MM.1S (cell line): ENCODE measurements at regions not wholly inside any gene's neighbourhood (a gene's known extent, or its start where the extent isn't known, plus 50 kb on each side); places are given as distances from the start of the nearest gene placed in this dataset.
"Not testable (repeated sequence)": the region's sequence is repeated elsewhere in the genome, so short reads cannot be mapped to it uniquely, and the experiment has no call there.

ENCODE experiments used
- DNase-seq: peaks from one replicate; pipeline ENCODE4 v3.0.0-alpha.2; 2015
- H2AFZ ChIP-seq: fragments of 300-600 bp; sonication (generic); 2 replicates; pipeline ENCODE4 v1.6.0; 2016; ENCODE audit warnings: antibody characterized with exemption, low read length
- H3F3A ChIP-seq: fragments of 300-600 bp; sonication (generic); 2 replicates; pipeline ENCODE4 v1.6.1; 2016; ENCODE audit warnings: mild to moderate bottlenecking, antibody characterized with exemption, low read length, moderate library complexity, mixed read lengths; ENCODE audit not compliant: insufficient read depth
- H3K27ac ChIP-seq: fragments of 300-600 bp; sonication (generic); 2 replicates; pipeline ENCODE4 v1.5.1; 2016; ENCODE audit warnings: mild to moderate bottlenecking, low read length
- H3K27me3 ChIP-seq: fragments of 300-600 bp; sonication (generic); replicated peaks from 2 replicates; pipeline ENCODE4 v1.6.0; 2016; ENCODE audit warnings: low read length; ENCODE audit not compliant: insufficient read depth
- H3K36me3 ChIP-seq: fragments of 300-600 bp; sonication (generic); replicated peaks from 2 replicates; pipeline ENCODE4 v1.6.1; 2016; ENCODE audit warnings: mild to moderate bottlenecking, low read length, mixed read lengths; ENCODE audit not compliant: insufficient read depth
- H3K4me1 ChIP-seq: fragments of 300-600 bp; sonication (generic); 2 replicates; pipeline ENCODE4 v1.6.1; 2016; ENCODE audit warnings: low read length, mixed read lengths
- H3K4me2 ChIP-seq: fragments of 300-600 bp; sonication (generic); 2 replicates; pipeline ENCODE4 v1.6.0; 2016; ENCODE audit warnings: low read depth, low read length
- H3K4me3 ChIP-seq: fragments of 300-600 bp; sonication (generic); 2 replicates; pipeline ENCODE4 v1.5.1; 2016; ENCODE audit warnings: low read length, mixed read lengths
- H3K79me2 ChIP-seq: fragments of 300-600 bp; sonication (generic); 2 replicates; pipeline ENCODE4 v1.6.1; 2016; ENCODE audit warnings: mixed run types, low read length, mixed read lengths
- H3K9ac ChIP-seq: fragments of 300-600 bp; sonication (generic); 2 replicates; pipeline ENCODE4 v1.6.1; 2016; ENCODE audit warnings: low read length, mixed read lengths
- H3K9me2 ChIP-seq: fragments of 300-600 bp; sonication (generic); replicated peaks from 2 replicates; pipeline ENCODE4 v1.6.1; 2016; ENCODE audit warnings: mild to moderate bottlenecking, low read length, mixed read lengths; ENCODE audit not compliant: insufficient read depth
- H3K9me3 ChIP-seq: fragments of 300-600 bp; sonication (generic); replicated peaks from 2 replicates; pipeline ENCODE4 v1.6.1; 2016; ENCODE audit warnings: mild to moderate bottlenecking, low read length, mixed read lengths; ENCODE audit not compliant: insufficient read depth
- H4K20me1 ChIP-seq: fragments of 300-600 bp; sonication (generic); 2 replicates; pipeline ENCODE4 v1.6.1; 2016; ENCODE audit warnings: mild to moderate bottlenecking, low read length, moderate library complexity, mixed read lengths; ENCODE audit not compliant: insufficient read depth

DNA sequence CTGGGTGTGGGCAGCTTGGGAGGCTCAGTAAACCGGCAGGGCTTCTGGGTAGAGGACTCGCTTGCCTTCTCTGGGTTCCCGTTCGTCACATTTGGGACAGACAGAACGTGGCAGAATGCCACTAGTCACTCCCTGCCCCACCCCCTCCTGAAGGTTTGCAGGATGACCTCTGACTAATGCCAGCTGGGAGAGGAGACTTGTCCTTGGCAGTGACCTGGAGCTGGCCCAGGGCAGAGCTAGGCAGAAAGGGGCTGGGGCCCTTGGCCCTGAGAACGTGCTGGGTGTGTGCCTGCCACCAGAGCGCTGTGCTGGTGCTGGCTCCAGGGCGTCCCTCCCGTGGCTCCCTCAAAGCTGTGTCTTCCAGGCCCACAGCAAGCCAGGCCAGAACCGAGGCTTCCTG is 197.8 kb upstream of the TP53TG3 start:
- H3F3A ChIP-seq, H3K9me2 ChIP-seq: not testable (repeated sequence)

GRCh38 chr16:32873120-32873519 is 197.2 kb upstream of the TP53TG3 start:
- not testable (repeated sequence) for H4K20me1 ChIP-seq, DNase-seq, H3K9me3 ChIP-seq, H3K36me3 ChIP-seq, H3F3A ChIP-seq, H3K9me2 ChIP-seq, H3K27ac ChIP-seq, H3K4me3 ChIP-seq, H3K4me2 ChIP-seq, H2AFZ ChIP-seq, H3K27me3 ChIP-seq, H3K9ac ChIP-seq, H3K79me2 ChIP-seq, H3K4me1 ChIP-seq

More for the DNA sequence above, 197.8 kb upstream of the TP53TG3 start:
- not testable (repeated sequence) for H3K79me2 ChIP-seq, H3K9me3 ChIP-seq, H3K9ac ChIP-seq, H3K4me1 ChIP-seq, H3K4me3 ChIP-seq, H3K4me2 ChIP-seq, H3K27me3 ChIP-seq, H3K27ac ChIP-seq, H3K36me3 ChIP-seq, H4K20me1 ChIP-seq, H2AFZ ChIP-seq, DNase-seq

DNA sequence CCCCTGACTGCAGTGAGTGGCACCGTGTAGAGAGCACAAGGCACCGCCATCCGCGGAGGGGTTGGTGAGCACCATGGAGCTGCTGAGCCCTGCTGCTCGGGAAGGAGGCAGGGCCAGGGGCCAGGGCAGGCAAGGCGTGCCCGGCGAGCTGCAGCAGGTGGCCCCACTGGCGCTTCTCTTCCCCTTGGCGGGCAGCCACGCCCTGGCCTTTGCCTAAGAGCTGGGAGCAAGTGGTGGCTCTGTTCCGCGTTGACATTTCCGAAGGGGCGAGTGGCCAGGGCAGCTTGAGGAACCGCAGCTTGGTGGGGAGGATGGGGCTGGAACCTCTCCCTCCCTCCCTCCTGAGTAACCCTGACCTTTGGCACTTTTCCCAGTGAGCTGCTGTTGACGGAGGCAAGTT is 194.7 kb upstream of the TP53TG3 start:
- not testable (repeated sequence) for H3K4me2 ChIP-seq, H3F3A ChIP-seq, H3K9ac ChIP-seq, H3K27me3 ChIP-seq, H3K9me3 ChIP-seq, H3K4me3 ChIP-seq, H3K79me2 ChIP-seq, H4K20me1 ChIP-seq, H3K27ac ChIP-seq, H3K9me2 ChIP-seq, H2AFZ ChIP-seq, H3K36me3 ChIP-seq, H3K4me1 ChIP-seq, DNase-seq

GRCh38 chr16:32868334-32868733 is 192.4 kb upstream of the TP53TG3 start:
- not testable (repeated sequence) for H3K79me2 ChIP-seq

DNA sequence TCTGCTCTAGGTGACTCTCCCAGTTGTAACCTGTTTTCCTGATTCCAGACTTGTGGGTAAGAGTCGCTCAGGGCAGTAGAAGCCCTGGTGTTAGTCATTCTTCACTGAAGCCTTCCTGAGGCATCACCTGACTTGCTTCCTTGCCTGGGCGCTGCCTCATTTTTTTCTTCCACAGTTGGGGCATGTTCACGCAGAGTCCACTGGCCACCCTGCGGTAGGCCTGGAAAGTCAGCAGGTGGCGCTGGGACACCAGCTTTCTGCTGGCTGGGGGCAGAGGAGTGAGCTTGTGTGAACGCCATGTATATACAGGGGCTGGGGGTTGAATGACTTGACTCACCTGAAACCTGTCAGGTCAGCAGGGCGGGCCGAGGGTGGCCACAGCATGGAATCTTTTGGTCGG is 189.3 kb upstream of the TP53TG3 start:
- H3K79me2 ChIP-seq, H3K4me1 ChIP-seq, H3F3A ChIP-seq, H3K9me2 ChIP-seq, H4K20me1 ChIP-seq, H2AFZ ChIP-seq, DNase-seq, H3K27me3 ChIP-seq, H3K4me3 ChIP-seq, H3K36me3 ChIP-seq, H3K4me2 ChIP-seq, H3K27ac ChIP-seq, H3K9me3 ChIP-seq, H3K9ac ChIP-seq: not testable (repeated sequence)

More at GRCh38 chr16:32868334-32868733, 192.4 kb upstream of the TP53TG3 start:
- not testable (repeated sequence) for H3K27ac ChIP-seq, H3K9me2 ChIP-seq, H3K36me3 ChIP-seq, H2AFZ ChIP-seq, H3K4me3 ChIP-seq, H3K27me3 ChIP-seq, H3K9me3 ChIP-seq, H3K4me1 ChIP-seq, H3K4me2 ChIP-seq, H4K20me1 ChIP-seq, H3K9ac ChIP-seq, DNase-seq, H3F3A ChIP-seq

DNA sequence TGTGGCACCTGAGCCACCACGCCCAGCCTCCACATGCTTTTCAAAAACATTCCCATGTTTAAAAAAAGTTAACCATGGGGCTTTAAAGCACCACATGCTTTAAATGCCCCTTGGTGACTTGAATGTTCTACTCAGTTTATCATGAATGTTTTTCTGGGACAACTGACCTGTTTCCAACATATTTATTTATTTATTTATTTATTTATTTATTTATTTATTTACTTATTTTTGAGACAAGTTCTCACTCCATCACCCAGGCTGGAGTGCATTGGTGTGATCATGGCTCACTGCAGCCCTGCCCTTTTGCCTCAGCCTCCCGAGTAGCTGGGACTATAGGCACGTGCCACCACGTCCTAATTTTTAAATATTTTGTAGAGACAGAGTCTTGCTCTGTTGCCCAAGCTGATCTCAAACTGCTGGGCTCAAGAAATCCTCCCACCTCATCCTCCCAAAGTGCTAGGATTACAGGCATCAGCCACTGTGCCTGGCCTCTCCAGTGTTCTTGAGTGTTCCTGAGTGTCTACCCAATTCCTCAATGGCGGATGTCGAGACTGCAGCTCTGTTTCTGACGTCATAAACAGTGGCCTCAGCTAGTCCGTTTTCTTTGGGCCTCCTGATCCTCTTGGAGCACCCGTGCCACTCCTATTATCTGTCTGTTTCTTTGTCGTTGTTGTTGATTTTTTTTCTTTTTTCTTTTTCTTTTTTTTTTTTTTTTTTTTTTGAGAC is 185.7 kb upstream of the TP53TG3 start:
- H3K9me2 ChIP-seq, H3F3A ChIP-seq, H2AFZ ChIP-seq, H3K4me2 ChIP-seq, H4K20me1 ChIP-seq, H3K9ac ChIP-seq, H3K4me3 ChIP-seq, H3K27me3 ChIP-seq, H3K36me3 ChIP-seq, H3K9me3 ChIP-seq, H3K27ac ChIP-seq, H3K4me1 ChIP-seq, H3K79me2 ChIP-seq, DNase-seq: not testable (repeated sequence)

- not testable (repeated sequence) for H3K4me3 ChIP-seq, H3K4me1 ChIP-seq, DNase-seq, H3K27ac ChIP-seq, H3K9me3 ChIP-seq, H3K9me2 ChIP-seq, H4K20me1 ChIP-seq, H2AFZ ChIP-seq, H3K4me2 ChIP-seq, H3K9ac ChIP-seq, H3F3A ChIP-seq, H3K79me2 ChIP-seq, H3K36me3 ChIP-seq, H3K27me3 ChIP-seq
Measured at GRCh38 chr16:32847379-32847778, 171.4 kb upstream of the TP53TG3 start.

GRCh38 chr16:32845572-32845971 is 169.6 kb upstream of the TP53TG3 start:
- not testable (repeated sequence) for H3K27ac ChIP-seq, H3F3A ChIP-seq, H3K36me3 ChIP-seq, H3K9ac ChIP-seq, H3K4me2 ChIP-seq, H3K27me3 ChIP-seq, H4K20me1 ChIP-seq, DNase-seq, H3K9me3 ChIP-seq, H3K4me1 ChIP-seq, H3K4me3 ChIP-seq, H3K79me2 ChIP-seq, H3K9me2 ChIP-seq, H2AFZ ChIP-seq
